NCI-H446 (cell line): ENCODE measurements at regions not wholly inside any gene's neighbourhood (a gene's known extent, or its start where the extent isn't known, plus 50 kb on each side); places are given as distances from the start of the nearest gene placed in this dataset.

Source experiments
- DNase-seq, 2 experiments: peaks; one replicate each; lab custom pipeline; 2025; lab: John Stamatoyannopoulos, UW

DNA sequence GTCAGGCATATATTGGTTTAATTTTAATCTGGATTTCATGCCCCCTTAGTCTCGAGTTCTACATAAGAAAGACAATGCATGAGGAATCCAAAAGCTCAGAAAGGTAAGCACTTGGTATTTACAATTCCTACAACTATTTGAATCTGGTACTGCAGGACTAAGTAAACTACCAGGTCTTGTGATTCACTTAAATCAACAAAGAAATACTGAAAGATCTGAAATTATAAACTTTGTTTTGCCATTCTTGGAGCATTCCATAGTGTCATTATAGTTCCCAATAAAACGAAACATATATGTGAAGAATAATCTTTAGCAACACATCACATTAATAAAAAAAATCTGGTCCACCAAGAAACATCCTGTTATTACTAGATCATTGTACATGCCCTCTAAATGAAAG lies 482.3 kb downstream of the ANKRD50 start:
- no peak for DNase-seq

DNA sequence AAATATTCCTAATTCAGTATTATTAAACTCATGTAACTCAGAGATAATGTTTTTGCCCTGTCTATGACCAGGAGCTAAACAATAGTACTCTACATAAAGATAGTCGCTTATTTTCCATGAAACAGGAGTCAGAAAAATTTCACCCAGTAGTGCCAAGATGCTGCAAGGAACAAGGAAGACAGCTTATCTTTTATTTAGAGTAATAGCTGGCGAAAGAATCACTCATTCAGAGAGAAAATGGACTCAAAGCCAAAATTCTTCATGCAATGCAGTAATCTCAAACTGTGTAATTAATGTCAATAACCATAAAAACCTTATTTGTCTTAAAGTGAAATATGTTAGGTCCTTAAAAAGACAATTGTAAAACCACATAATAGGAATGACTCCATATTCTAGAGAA lies 477.8 kb downstream of the ANKRD50 start:
- no peak for DNase-seq

DNA sequence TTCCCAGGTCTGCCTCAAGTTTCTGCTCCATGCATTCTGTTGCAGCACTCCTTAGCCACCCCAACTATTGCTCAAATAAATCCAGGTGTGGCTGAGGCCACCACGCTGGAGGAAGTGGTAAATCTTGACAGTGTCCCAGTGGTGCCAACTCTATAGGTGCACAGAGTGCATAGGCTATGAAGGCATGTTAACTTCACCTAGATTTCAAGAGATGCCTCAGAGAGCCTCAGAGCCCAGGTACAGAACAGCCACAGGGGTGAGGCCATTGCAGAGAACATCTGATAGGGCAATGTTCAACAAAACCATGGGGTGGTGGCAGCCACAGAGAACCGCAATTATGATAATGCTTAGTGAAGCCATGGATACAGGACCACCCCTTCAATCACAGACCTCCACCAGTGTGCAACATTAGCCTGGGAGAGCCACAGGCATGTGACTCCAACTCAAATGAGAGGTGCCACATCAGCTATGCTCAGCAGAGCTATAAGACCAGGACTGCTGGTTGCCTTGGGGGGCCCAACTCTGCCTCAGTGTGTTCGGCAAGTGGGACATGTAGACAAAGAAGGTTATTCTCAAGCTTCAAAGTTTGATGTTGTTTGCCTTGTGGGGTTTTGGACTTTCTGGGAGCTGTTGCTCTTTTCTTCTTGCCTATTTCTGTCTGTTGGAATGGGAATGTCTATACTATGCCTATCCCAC lies 468.7 kb downstream of the ANKRD50 start:
- DNase-seq, result no peak

DNA sequence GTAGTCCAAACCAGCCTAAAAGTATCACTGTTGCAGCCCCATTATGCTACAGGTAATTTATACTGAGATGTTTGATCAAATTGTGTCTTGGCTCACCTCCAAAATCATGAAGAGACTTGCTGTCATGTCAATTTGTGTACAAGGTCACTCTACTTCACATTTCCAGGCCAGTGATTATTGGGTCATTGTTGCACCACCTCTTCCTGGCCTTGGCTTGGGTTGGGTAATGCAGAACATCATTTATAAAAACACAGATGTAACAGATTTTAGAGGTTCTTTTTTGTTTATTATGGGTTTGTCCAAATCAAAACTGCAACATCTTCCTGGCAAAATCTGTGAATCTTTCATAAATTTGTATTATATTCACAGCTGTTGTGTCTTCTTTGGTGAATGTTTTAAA lies 459.5 kb downstream of the ANKRD50 start:
- no peak for DNase-seq

DNA sequence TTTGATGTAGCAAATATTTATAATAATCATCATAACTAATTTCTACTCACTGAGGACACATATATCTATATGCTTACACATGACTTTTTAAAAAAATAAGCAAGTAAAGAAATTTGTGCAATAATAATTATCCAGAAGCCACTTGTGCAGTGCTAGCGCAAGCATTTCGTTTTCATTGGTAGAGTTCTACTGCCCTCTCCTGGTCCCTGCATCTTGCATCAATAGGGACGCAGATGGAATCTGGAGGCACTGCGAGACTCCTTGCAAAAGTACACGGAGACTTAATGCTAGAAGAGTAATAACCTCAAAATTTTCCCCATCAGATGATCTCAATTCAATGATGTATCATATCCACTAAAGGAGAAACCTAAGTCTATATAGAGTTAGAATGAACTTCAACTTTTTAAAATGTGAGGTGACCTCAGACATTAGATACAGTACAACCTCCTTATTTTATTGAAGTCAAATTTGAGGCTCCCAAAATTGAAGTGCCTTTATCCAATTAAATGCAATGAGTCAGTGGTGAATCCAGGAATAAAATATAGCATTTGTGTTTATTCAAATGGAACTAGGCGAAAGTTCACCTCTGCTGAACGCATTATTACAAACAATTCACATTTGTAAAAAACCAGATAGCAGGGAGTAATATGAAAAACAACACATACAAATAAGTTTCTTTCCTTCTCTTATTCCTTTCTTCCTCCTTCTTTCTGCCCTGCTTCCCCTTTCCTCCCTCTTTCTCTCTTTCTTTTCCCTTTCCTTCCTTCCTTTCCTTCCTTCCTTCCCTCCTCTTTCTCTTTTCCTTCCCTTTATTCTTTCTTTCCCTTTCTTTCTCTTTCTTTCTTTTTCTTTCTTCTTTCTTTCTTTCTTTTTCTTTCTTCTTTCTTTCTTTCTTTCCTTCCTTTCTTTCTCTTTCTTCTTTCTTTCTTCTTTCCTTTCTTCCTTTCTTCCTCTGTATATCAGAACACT lies 450.0 kb downstream of the ANKRD50 start:
- DNase-seq, result peak; percentile 47 to 81

DNA sequence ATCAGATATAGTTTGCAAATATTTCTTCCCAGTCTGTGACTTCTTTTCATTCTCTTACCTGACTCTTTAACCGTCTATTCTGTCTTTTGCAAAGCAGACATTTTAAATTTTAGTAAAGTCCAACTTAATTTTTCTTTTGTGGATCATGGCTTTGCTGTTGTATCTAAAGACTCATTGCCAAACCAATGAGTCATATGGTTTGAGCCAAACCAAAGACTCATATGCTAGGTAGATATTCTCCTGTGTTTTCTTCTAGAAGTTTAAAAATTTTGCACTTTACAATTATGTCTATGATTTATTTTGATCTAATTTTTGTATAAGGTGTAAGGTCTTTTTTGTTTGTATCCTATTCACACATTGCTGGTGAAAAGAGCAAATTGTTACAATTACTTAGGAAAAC lies 446.8 kb downstream of the ANKRD50 start:
- no peak for DNase-seq

DNA sequence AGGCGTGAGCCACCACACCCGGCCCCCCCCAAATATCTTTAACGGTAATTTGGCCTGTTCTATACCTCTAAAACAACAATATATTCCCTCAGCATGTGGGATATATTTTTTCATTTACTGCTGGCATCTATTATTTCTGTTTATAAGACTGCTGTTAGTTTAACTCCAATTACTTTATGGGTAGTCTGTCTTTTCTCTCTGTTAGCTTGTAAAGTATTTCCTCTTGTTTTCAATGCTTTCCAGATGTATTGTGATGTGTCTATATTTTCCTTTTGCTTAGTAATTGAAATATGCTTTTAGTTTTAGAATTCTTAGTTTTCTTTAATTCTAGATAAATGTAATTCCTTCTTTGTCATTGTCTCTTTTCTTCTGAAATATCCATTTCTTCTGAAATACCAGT lies 445.8 kb downstream of the ANKRD50 start:
- no peak for DNase-seq

DNA sequence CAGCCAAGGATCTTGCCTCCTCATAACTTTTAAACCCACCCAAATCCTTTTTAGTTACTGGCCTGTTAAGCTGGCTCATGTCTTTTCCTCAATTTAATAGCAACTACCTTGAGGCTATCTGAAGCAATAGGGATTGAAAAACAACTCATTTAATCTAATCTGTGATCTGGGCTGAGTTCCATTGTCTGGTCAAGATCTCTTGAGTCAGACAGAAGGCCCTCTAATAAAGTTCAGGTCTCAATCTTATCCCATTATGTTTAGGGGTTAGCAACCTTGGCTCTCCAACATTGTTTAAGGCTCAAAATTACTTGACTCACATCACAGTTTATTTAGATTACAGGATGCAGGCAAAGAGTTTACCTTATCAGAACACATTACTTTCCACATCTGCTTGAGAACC lies 436.1 kb downstream of the ANKRD50 start:
- no peak for DNase-seq

DNA sequence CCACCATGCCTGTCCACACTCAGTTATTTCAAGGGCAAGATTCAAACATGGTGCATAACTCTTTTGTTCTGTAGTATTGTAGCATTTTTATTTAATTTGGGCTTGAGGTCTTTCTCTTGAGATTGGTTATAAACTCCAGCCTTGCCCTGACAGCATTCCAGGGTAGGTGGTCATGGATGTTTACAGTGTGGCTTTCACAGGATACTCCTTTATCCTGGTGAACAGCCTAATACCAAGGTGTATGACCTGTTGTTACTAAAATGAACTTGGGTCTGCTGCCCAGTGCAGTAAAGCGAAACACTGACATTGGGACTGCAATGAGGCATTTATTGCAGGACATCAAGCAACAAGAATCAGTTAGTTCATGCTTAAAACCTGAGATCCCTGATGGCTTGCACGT lies 434.8 kb downstream of the ANKRD50 start:
- DNase-seq, result no peak

DNA sequence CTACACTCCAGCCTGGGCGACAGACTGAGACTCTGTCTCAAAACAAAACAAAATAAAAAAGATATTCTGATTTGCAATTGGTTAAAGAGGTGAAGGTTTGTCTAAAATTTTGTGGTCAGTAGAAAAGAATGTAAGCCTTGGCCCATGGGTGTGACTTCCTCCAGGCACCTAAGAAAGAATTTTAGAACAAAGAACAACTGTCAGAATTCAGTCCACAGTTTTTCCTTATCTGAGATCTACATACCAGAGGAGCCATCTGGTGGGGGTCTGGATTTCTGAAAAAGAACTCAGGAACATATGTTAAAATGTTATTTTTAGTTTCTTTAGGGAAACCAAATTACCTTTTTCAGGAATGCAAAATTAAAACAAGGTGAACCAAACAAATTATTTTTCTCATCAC lies 434.1 kb downstream of the ANKRD50 start:
- no peak for DNase-seq

DNA sequence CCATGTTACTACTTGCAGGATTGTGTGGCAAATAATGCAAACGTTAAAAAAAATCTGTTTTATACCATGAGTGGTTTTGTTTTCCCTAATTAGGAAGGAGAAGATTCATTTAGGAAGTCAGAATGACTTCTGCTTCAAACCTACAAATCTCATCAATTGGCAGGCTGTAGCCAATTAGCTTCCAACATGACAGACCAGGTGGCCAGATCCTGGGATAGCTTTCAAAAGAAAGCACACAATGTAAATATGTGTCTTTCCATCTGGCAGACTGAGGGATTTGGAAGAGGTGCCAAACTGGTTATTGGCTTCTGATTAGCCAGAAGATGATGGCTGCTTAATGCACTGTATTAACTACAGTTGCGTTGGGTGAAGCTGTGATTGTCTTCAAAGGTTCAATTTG lies 432.8 kb downstream of the ANKRD50 start:
- DNase-seq, result peak; percentile 77 to 87

DNA sequence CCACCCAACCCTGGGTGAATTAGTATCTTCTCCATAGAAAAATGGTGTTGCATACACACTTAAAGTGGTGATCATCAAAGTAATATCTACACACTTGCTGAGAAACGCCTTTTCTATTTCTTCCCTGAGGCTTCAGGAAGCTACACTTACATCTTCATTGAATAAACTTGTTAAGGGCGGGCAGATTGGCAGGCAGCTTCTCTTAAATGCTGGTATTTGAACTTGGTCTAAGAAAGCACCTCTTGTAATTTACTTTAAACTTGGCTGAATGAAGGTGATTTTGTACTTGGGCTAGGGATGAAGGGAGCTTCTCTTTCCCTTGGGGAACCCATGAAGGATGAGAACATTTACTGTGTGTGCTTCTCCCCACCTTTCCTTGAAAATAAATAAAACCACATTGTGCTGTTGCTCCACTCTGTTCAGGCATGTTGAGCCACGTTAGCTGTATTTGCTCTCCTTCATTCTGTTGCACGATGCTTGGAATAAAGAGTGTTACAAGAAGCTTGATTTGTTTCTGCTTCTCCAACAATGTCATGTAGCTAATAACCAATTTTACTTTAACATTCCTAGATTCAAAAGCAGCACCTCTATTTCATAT lies 430.1 kb downstream of the ANKRD50 start:
- no peak for DNase-seq

DNA sequence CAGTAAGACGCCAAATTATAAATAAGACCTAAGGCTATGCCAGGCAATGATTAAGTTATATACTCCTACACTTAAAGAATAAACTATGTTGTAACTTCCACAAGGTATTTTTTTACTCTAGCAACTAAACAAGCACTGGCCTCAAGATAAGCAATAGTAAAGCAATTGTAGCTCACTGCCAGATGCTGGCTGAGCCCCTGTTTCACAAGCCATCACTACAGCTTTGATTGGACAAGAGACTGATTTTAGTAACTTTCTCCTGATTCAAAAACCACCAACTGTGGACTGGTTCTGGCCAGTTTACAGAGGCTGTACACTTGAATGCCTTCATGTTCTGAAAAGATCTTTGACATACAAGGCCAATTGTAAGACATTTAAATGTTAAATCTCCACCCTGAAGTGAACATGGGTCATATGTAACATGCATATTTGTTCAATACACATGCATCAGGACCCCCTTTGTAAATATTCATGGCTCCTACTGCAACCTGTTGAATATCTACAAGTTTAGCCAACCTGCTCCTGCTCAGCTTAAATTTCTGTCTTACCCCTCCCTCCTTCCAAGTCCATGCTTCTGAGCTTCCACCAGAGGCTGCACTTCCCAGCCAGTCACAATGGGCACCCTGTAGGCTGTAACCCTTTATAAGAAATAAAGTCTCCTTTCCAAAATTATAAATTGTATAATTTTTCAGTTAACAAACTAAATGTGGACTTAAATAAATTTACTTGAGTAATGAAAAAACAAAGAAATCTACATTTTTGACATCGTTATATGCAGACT lies 423.6 kb downstream of the ANKRD50 start:
- no peak for DNase-seq

DNA sequence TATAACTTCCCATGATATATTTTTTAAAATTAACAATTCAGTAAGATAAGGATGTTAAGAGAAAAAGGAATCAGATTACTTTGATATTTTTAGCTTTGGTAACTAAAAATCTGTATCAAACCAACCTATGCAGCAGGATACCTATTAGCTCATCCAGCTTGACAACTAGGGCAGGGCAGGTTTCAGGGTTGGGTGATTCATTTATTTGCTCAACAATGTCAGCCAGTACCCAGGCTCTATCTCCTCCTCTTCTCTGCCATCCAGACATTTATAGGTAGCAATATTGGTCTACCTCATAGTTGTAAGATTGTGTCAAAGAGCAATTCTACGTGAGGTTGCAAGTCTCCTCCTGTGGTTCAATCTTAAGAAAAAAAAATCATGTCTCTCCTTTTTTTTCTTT lies 421.9 kb downstream of the ANKRD50 start:
- no peak for DNase-seq

DNA sequence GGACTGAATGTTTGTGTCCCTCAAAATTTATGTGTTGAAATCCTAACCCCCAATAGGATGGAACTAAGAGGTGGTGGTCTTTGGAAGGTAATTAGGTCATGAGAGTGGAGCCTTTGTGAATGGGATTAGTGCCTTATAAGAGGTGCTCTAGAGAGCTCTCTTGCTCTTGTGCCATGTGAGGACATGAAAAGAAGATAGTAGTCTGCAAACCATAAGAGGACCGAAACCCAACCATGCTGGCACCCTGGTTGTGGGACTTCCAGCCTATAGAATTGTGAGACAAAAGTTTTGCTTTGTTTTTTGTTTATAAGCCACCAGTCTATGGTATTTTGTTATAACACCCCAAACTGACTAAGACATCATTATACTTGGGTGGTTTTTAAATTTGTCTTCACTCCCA lies 417.1 kb downstream of the ANKRD50 start:
- DNase-seq, result no peak

DNA sequence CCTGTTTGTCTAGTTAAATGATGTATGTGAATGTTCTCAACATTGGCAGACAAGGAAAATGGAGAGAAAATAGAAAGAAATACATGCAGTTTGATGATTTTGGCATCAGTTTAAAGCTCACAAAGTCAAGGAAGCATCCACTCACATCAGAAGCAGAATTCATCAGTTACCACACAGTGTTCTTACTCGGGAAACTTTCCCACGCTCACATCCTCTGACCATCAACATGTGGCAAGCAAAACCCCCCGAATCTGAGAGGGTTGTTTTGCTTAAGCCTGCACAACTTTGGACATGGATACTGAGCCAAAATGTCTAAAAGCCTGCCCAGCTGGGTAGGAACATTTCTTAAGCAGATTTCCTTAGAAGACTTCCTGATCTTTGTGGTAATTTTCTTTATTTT lies 407.6 kb downstream of the ANKRD50 start:
- DNase-seq, result no peak

DNA sequence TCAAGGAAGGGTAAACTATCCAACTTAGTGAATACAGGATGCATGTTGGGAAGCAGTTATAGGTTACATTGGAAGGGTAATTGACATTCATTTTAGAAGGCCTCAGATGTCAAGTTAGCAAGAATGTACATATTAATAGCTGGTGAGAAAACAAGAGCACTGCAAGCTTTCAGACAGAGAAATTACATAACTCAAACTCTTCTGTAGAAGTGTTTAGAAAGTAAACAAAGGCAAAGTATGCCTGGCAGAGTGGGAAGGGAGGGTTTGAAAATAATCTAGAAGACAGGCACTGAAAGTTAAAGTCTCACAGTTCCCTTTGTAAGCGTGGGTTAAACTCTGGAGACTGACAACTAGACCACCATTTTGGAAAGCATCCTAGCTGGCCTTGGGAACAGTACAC lies 406.2 kb downstream of the ANKRD50 start:
- DNase-seq, result no peak

DNA sequence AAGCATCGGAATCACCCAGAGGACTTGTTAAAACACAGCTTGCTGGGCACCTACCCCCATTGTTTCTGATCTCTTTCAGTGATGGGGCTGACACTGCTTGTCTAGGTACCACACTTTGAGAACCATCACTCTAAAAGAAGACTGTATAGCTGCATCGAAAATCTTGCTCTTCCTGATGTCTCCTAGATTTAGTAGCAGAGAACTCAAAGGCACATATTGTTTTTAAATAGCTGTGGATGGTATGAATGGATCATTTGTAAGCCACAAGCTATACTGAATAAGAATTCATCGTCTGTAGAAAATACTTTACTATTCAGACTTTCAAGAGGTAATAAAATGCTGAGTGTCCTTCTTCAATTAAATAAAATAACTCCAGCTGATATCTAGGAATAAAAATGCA lies 405.4 kb downstream of the ANKRD50 start:
- DNase-seq, result no peak

DNA sequence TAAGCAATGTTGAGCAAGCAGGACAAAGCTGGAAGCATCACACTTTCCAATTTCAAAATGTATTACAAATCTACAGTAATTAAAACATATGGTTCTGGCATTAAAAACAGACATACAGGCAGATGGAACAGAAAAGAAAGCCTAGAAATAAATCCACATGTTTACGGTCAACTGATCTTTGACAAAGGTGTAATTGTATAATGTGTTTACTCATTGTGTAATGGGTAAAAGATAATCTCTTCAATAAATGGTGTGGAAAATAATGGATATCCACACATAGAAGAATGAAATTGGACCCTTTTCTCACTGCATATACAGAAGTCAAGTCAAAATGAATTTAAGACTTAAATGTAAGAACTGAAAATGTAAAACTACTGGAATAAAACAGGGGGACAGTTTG lies 394.2 kb downstream of the ANKRD50 start:
- DNase-seq, result peak in 1 of 2 experiments; percentile 39

DNA sequence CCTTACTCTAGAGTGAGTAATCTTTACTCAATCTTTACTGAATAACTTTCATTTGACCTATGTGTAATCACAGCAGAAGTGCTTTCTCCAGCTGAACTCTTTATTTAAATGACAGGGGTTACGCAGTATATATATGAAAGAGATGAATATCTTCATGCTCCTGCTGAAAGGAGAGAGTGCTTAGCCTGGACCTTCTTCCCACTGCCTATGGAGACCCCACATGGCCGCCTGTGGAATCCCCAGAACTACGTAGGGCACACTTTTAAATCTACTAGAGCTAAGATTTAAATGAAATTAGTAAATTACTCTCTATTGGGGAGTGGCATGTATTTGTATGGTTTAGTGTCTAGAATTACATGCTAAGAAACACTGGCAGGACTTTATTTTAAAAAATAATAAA lies 391.2 kb downstream of the ANKRD50 start:
- DNase-seq, result peak in 1 of 2 experiments; percentile 6

DNA sequence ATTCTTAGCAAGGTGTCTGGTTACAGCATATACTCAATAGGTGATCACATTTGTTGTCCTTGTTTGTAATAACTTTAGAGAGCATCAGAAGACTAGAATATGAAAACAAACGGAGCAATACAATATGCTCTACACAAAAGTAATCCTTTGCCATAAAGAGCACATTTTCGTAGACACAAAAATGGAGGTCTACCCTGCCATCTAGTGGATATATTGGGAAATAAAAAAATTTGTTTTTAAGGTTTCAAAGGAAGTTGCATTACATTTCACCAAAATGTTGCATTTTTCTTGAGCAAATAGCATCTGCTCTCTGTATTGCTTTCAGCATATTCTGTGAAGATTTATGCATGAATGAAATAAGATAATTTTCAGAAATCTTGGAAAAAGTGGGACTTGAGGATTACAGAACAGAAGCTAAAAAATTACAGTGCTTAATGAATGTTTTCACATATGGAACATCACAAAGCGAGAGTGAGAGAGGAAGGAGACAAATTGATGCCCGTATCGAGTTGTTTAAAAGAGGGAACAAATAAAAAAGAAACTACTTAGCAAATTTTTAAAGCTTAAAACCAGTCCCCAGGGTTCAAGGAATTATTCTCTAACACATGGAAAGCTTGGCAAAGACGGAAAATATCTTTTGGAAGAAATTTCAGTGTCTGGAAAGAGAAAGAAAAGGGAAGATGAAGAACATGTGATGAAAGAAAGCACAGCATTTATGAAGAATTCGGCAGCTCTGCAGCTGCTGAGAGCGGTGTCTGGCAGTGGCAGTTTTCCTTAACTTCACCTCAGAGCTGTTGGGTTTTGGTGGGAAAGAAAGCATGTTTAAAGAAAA lies 390.1 kb downstream of the ANKRD50 start:
- peak in 1 of 2 experiments; percentile 67 for DNase-seq
